HK-2 (cell line): ENCODE measurements at regions not wholly inside any gene's neighbourhood (a gene's known extent, or its start where the extent isn't known, plus 50 kb on each side); places are given as distances from the start of the nearest gene placed in this dataset.

Source experiments
- DNase-seq: peaks from one replicate; pipeline ENCODE4 v3.0.0-alpha.2; 2018; ENCODE audit not compliant: unreplicated experiment

GRCh38 chr16:79833559-79833958 lies 233.0 kb upstream of the MAF start:
- no peak for DNase-seq

DNA sequence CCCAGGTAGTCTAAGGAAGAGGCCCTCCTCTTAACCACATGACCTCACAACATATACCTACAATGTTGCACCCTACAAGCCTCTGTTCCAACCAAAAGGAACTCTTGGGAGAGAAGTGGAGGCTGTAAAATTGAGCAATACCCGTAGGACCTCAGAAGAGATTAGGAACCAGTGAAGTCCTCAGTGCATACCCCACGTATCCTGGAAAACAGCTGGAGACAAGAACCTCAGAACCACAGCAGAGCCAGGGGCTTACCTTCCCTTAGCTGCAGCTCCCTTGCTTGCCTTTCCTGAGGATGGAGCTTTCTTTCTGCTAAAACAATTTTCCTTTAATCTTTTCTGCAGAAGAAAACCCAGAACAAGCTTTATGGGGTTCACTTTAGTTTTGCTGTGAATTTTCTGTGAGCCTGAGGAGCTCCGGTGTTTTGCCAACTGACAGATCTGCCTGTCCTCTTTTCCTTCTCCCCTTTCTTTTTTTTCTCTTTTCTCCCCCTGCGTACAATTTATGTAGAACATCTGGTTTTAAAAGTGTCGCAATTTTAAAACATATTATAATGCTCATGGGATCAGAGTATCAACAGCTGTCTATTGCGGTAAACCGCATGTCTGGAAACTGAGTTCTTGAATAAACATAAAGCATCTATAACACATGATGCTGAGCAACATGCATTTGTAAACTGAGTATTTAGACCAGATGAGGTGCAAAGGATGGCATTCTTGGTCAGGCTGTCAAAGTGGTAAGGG lies 226.4 kb upstream of the MAF start:
- no peak for DNase-seq

DNA sequence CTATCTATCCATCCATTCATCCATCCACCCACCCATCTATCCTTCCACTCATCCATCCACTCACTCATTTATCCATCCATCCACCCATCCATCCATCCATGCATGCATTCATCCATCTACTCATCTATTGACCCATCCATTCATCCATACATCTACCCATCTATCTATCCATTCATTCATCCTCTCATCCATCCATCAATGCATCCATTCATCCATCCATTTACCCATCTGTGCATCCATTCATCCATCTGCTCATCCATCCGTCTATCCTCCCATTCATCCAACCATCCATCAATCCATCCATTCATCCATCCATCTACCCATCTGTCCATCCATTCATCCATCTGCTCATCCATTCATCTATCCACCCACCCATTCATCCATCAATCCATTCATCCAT lies 224.5 kb upstream of the MAF start:
- DNase-seq, result no peak

DNA sequence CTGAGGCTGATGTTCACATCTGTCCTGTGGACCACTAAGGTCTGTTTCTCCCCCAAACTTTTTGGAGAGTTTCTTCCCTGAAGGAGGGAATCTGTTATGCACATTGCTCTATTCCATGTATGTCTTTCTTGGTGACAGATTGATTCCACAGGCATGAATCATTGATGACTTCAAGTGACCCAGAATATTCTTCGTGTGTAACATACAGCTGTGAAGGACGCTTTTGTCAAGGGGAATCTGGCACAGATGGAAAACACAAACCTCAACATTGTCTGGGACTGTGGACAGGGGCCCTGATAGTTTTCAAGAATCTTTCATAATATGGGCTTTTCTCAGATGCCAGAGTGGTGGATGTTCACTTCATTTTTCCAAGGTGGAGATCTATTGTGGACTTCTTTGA lies 223.1 kb upstream of the MAF start:
- DNase-seq, result no peak

- DNase-seq, result no peak
Measured at GRCh38 chr16:79821911-79822310, 221.4 kb upstream of the MAF start.

DNA sequence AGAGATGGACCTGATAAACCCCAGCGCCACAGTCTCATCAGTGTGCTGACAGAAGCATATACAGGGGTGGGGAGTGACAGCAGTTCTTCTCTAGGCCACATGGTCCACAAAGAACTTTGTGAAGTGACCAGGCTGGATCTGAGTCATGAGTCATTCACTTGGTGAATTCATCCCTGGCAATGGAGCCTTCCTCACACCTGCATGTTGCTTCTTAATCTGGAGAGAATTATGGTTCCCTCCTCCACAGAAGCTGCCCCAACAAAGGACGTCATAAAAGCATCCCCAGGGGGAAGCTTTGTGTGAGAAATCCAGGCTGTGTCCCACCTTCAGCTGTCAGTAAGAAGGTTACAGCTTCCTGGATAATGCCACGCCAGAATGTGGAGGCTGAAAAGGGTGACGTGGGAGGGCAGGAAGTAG lies 215.6 kb upstream of the MAF start:
- DNase-seq, result no peak

- DNase-seq, result no peak
Measured at GRCh38 chr16:79815049-79815448, 214.5 kb upstream of the MAF start.

DNA sequence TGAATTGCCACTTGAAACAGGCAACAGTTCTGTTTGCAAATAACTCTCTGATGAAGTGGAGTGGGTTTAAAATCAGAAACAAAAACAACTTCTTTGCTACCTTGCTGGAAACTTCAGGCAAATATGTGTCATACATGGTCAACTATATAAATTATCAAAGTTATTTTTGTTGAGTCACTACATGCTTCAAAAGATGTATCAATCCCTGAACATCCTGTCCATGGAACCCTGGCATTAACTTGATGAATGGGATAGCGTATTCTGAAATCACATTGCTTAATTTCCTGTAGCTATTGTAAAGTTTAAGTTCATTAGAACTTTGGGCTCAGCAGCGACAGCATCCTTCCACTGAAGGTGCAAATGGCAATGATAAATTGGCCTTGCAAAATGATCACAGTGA lies 213.6 kb upstream of the MAF start:
- DNase-seq, result no peak

- DNase-seq, result no peak
Measured at GRCh38 chr16:79811541-79811940, 211.0 kb upstream of the MAF start.

- no peak for DNase-seq
Measured at GRCh38 chr16:79810449-79811189, 210.1 kb upstream of the MAF start.

DNA sequence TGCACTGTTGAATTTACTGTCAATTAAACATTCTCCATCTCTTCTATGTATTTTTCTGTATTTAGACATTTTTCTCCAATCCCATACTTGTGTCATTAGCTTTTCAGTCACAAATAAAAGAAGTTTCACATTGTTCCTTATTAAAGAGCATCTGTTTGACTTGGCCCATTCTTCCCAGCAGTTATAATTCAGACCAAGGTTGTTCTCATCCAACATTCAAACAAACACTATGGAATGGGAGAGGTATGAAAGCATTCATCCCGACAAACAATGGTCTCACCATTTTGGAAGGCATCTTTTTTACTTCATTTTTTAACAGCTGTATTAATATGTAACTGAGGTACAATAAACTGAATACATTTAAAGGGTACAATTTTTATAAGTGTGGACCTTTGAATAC lies 208.8 kb upstream of the MAF start:
- DNase-seq, result no peak

GRCh38 chr16:79808731-79809130 lies 208.2 kb upstream of the MAF start:
- DNase-seq, result no peak

DNA sequence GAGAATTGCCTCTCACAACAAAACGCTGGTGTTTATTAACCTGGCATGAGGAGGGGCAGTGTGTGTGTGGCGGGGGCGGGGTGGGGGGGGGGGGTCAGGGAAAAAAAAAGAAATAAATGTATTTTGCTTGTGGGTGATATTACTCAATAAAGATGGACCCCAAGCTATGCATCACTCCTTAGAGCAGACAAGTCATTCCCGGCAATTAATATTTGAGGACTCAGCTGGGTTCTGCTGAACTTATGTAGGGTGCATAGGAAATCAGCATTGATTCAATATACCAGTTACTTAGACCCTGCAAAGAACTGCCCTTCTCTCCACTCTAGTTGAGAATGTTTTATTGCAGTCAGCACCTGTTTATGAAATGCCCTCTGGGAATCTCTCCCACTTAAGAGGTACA lies 206.2 kb upstream of the MAF start:
- DNase-seq, result no peak

DNA sequence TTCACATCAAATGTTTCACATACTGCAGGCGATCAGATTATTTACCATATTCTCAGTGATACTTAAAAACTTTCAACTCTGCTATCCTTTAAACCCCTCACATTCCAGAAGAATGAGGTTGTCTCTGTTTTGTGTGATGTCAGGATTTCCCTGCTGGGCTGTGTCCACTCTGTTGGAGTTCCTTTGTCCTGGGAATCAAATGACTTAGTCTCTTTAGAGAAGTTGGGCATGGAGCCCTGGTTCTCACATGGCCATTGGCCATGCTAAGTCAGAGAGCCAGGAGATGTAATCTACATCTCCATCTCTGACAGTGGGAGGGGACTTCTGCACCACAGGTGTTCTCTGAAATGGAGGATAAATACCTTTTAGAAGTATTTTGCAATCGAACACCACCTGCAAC lies 205.1 kb upstream of the MAF start:
- DNase-seq, result no peak

GRCh38 chr16:79801646-79802045 lies 201.1 kb upstream of the MAF start:
- peak; percentile 58 for DNase-seq

DNA sequence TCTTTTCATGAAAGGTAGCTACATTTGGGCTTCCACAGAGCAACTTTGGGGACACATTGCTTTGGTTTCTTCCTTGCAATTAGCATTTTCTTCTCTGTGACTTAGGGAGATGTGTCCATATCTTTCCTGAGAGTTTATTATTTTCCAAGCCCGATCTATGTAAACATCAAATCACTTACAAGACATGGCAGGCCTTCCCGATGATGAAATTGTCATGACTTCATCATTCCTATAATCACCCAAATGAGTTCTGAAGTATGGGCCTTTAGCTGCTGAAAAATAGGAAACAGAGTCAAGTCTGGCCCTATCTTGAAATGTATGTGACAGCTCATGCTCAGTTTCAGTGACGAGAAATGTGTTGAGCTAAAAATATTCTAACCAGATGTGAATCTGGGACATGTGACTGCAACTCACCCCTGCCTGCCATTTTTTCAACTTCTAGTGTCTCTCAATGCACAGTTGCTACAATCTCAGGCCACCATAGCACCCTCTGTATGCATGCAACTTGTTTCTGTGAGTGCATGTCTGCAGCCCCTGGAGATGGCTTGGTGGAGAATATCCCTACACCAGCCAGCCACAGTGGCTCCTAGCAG lies 199.6 kb upstream of the MAF start:
- no peak for DNase-seq

- DNase-seq, result no peak
Measured at GRCh38 chr16:79798416-79799053, 198.0 kb upstream of the MAF start.

GRCh38 chr16:79797486-79797885 lies 196.9 kb upstream of the MAF start:
- no peak for DNase-seq

GRCh38 chr16:79795556-79795955 lies 195.0 kb upstream of the MAF start:
- no peak for DNase-seq

DNA sequence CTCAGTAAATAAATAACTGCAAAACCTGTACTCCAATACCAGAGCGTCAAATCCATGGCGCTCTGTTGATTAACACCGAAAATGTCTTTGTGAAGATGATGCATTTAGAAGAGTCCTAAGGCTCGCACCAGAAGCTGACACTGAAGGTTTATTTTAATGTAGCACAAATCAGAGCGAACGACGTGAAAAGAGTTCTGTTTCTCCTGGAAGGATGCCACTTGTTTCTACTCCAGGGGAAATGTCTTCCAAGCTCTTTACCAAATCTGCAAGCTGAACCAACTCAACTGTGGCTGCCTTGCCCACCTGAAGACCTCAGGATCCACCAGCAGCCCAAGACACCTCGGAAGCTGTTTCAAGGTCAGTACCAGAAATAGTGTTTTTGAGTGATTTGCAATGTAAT lies 194.4 kb upstream of the MAF start:
- DNase-seq, result no peak

GRCh38 chr16:79792664-79793351 lies 192.3 kb upstream of the MAF start:
- no peak for DNase-seq

GRCh38 chr16:79792076-79792475 lies 191.5 kb upstream of the MAF start:
- no peak for DNase-seq
